HCT116 (cell line): ENCODE measurements at regions not wholly inside any gene's neighbourhood (a gene's known extent, or its start where the extent isn't known, plus 50 kb on each side); places are given as distances from the start of the nearest gene placed in this dataset.

Experiments used
- ATAC-seq: fragments of 200-7000 bp; cut with Tn5 transposase; 2 replicates; pipeline ENCODE4 v1.9.1; 2020; ENCODE audit warnings: mild to moderate bottlenecking, moderate library complexity
- BruUV-seq: library from RNA; stranded (reverse); fragments of 400-500 nt; replicated peaks from 2 replicates; lab custom pipeline; 2021; lab: Mats Ljungman, UMichigan
- CTCF ChIA-PET: fragments of 300-600 bp; sonication (Branson Sonifier 250); formaldehyde crosslinking; loops from one replicate; lab custom pipeline; 2021; ENCODE audit warnings: antibody characterized with exemption; lab: Charles Lee
- POLR2A ChIA-PET: fragments of 300-600, 350-600 bp; sonication (Branson Sonifier 250); formaldehyde crosslinking; loops from one replicate; lab custom pipeline; 2021; ENCODE audit warnings: antibody characterized with exemption; lab: Charles Lee
- RAD21 ChIA-PET, 2 experiments: fragments of 300-600 bp; sonication (Branson Sonifier 250); formaldehyde crosslinking; loops; one replicate each; lab custom pipeline; 2023; ENCODE audit warnings: low total read pairs in 2 of 2; ENCODE audit not compliant: uncharacterized antibody in 2 of 2, unreplicated experiment in 2 of 2, low non-redundant PET in 1 of 2; lab: Charles Lee
- DNase-seq: peaks from one replicate; pipeline ENCODE4 v3.0.0-alpha.2; 2010; ENCODE audit warnings: low read depth, low spot score
- H2AFZ ChIP-seq: fragments of 200-600 bp; shearing (Covaris generic), sonication (generic); 2 replicates; pipeline ENCODE4 v1.6.1; 2017; ENCODE audit warnings: low read depth, mixed run types, mixed read lengths, antibody characterized with exemption, low read length; ENCODE audit not compliant: poor library complexity, severe bottlenecking
- H3K27ac ChIP-seq: 2 replicates; pipeline ENCODE4 v1.5.1; 2012; ENCODE audit warnings: low read depth, low read length
- H3K27me3 ChIP-seq: fragments of 200-600 bp; sonication (generic); 2 replicates; pipeline ENCODE4 v1.6.1; 2016; ENCODE audit warnings: mixed run types, low read length, mixed read lengths; ENCODE audit not compliant: insufficient read depth
- H3K36me3 ChIP-seq, 2 experiments: fragments of 200-500 bp in 1 of 2; fragments of 200-600 bp in 1 of 2; sonication (Bioruptor generic) in 1 of 2; sonication (generic) in 1 of 2; 2 replicates each; pipeline versions ENCODE4 v1.5.1 to v1.6.1; 2014 to 2016; ENCODE audit warnings: low read length in 2 of 2, inconsistent platforms in 1 of 2, mixed read lengths in 1 of 2, mixed run types in 1 of 2; ENCODE audit not compliant: insufficient read depth in 2 of 2, control insufficient read depth in 1 of 2
- H3K4me1 ChIP-seq, 2 experiments: fragments of 200-600 bp in 1 of 2; sonication (generic) in 1 of 2; 2 replicates each; pipeline versions ENCODE4 v1.5.1 to v1.6.1; 2012 to 2017; ENCODE audit warnings: low read length in 2 of 2, inconsistent platforms in 1 of 2, mild to moderate bottlenecking in 1 of 2, mixed read lengths in 1 of 2, mixed run types in 1 of 2, moderate library complexity in 1 of 2; ENCODE audit not compliant: insufficient read depth in 2 of 2, control insufficient read depth in 1 of 2
- H3K4me2 ChIP-seq: fragments of 200-600 bp; sonication (generic); 2 replicates; pipeline ENCODE4 v1.6.1; 2017; ENCODE audit warnings: mixed run types, low read length, mixed read lengths
- H3K4me3 ChIP-seq, 2 experiments: fragments of 200-600 bp in 1 of 2; sonication (generic) in 1 of 2; replicated peaks in 1 of 2; 2 replicates each; pipeline ENCODE4 v1.5.1; 2011 to 2016; ENCODE audit warnings: low read length in 2 of 2, control low read depth in 1 of 2, low read depth in 1 of 2, mild to moderate bottlenecking in 1 of 2, mixed read lengths in 1 of 2, mixed run types in 1 of 2
- H3K79me2 ChIP-seq: fragments of 200-600 bp; sonication (generic); 2 replicates; pipeline ENCODE4 v1.6.1; 2017; ENCODE audit warnings: mild to moderate bottlenecking, mixed run types, low read length, moderate library complexity, mixed read lengths; ENCODE audit not compliant: insufficient read depth
- H3K9ac ChIP-seq: fragments of 200-600 bp; sonication (generic); 2 replicates; pipeline ENCODE4 v1.6.1; 2016; ENCODE audit warnings: low read length, mixed read lengths
- H3K9me2 ChIP-seq: fragments of 200-600 bp; sonication (generic), shearing (Covaris generic); 2 replicates; pipeline ENCODE4 v1.6.1; 2017; ENCODE audit warnings: mixed run types, mild to moderate bottlenecking, moderate library complexity; ENCODE audit not compliant: insufficient read depth
- H3K9me3 ChIP-seq, 2 experiments: fragments of 200-500 bp in 1 of 2; fragments of 200-600 bp in 1 of 2; sonication (Bioruptor generic) in 1 of 2; sonication (generic) in 1 of 2; 2 replicates each; pipeline ENCODE4 v1.6.1; 2014 to 2017; ENCODE audit warnings: low read length in 2 of 2, mixed read lengths in 2 of 2, inconsistent platforms in 1 of 2, low read depth in 1 of 2, mild to moderate bottlenecking in 1 of 2, mixed run types in 1 of 2, moderate library complexity in 1 of 2; ENCODE audit not compliant: control insufficient read depth in 1 of 2, insufficient read depth in 1 of 2
- H4K20me1 ChIP-seq: fragments of 200-600 bp; sonication (generic), shearing (Covaris generic); 2 replicates; pipeline ENCODE4 v1.6.1; 2017; ENCODE audit warnings: mixed run types, mild to moderate bottlenecking, moderate library complexity; ENCODE audit not compliant: insufficient read depth
- CBX3 ChIP-seq: IDR thresholded peaks from 2 replicates; pipeline ENCODE4 v1.6.1; 2012; ENCODE audit warnings: low read depth
- CEBPB ChIP-seq: IDR thresholded peaks from 2 replicates; pipeline ENCODE4 v1.6.1; 2012; ENCODE audit warnings: low read depth
- EGR1 ChIP-seq: IDR thresholded peaks from 2 replicates; pipeline ENCODE4 v1.6.1; 2012; ENCODE audit warnings: low read depth
- EZH2 ChIP-seq: fragments of 200-600 bp; sonication (generic); IDR thresholded peaks from 2 replicates; pipeline ENCODE4 v1.6.1; 2017; ENCODE audit warnings: antibody characterized with exemption, mixed run types
- FOSL1 ChIP-seq: IDR thresholded peaks from 2 replicates; pipeline ENCODE4 v1.6.1; 2012; ENCODE audit warnings: low read depth
- POLR2A ChIP-seq: IDR thresholded peaks from 2 replicates; pipeline ENCODE4 v1.7.0; 2011; ENCODE audit warnings: borderline replicate concordance; ENCODE audit not compliant: insufficient read depth, insufficient read length; ENCODE audit errors: extremely low read depth
- POLR2AphosphoS5 ChIP-seq: IDR thresholded peaks from 2 replicates; pipeline ENCODE4 v1.6.1; 2011; ENCODE audit warnings: mild to moderate bottlenecking, low read depth, low read length, moderate library complexity
- RAD21 ChIP-seq: IDR thresholded peaks from 2 replicates; pipeline ENCODE4 v1.6.1; 2012; ENCODE audit warnings: low read depth, mild to moderate bottlenecking
- SIN3A ChIP-seq: IDR thresholded peaks from 2 replicates; pipeline ENCODE4 v1.6.1; 2012; ENCODE audit warnings: low read depth
- SP1 ChIP-seq: IDR thresholded peaks from 2 replicates; pipeline ENCODE4 v1.6.1; 2012; ENCODE audit warnings: low read depth
- SRF ChIP-seq: IDR thresholded peaks from 2 replicates; pipeline ENCODE4 v1.6.1; 2012; ENCODE audit warnings: low read depth
- TCF7L2 ChIP-seq: IDR thresholded peaks from 2 replicates; pipeline ENCODE4 v1.7.0; 2011; ENCODE audit warnings: borderline replicate concordance, inconsistent platforms; ENCODE audit not compliant: insufficient read depth, insufficient read length; ENCODE audit errors: extremely low read depth
- YY1 ChIP-seq: IDR thresholded peaks from 2 replicates; pipeline ENCODE4 v1.6.1; 2011; ENCODE audit warnings: low read length, low read depth, moderate library complexity, mild to moderate bottlenecking; ENCODE audit not compliant: insufficient replicate concordance; ENCODE audit errors: extremely low read depth
- ZFX ChIP-seq: fragments of 450-650 bp; IDR thresholded peaks from 2 replicates; pipeline ENCODE4 v1.6.1; 2017
- intact Hi-C: fragments of 100-400 bp; cut with micrococcal nuclease; formaldehyde crosslinking; loops from 2 replicates; pipeline ENCODE4 v1.10.0; 2022
- TF ChIP-seq, protein P1 (sequence below): IDR thresholded peaks from 2 replicates; pipeline ENCODE4 v1.6.1; 2012; ENCODE audit warnings: low read depth
- TF ChIP-seq, protein P2 (sequence below), 3 experiments: fragments of 200-600 bp in 1 of 3; sonication (generic) in 1 of 3; IDR thresholded peaks in 2 of 3; conservative IDR thresholded peaks in 1 of 3; 2 replicates each; pipeline ENCODE4 v1.5.1; 2012 to 2017; ENCODE audit warnings: low read depth in 2 of 3, low read length in 2 of 3, antibody characterized with exemption in 1 of 3, borderline replicate concordance in 1 of 3, control low read depth in 1 of 3, mild to moderate bottlenecking in 1 of 3, mixed read lengths in 1 of 3, mixed run types in 1 of 3, moderate library complexity in 1 of 3; ENCODE audit not compliant: insufficient read depth in 1 of 3
- TF ChIP-seq, protein P3 (sequence below): IDR thresholded peaks from 2 replicates; pipeline ENCODE4 v1.6.1; 2012
- TF ChIP-seq, protein P4 (sequence below): IDR thresholded peaks from 2 replicates; pipeline ENCODE4 v1.6.1; 2011; ENCODE audit warnings: mild to moderate bottlenecking, low read length, moderate library complexity; ENCODE audit not compliant: insufficient replicate concordance; ENCODE audit errors: extremely low read depth

DNA sequence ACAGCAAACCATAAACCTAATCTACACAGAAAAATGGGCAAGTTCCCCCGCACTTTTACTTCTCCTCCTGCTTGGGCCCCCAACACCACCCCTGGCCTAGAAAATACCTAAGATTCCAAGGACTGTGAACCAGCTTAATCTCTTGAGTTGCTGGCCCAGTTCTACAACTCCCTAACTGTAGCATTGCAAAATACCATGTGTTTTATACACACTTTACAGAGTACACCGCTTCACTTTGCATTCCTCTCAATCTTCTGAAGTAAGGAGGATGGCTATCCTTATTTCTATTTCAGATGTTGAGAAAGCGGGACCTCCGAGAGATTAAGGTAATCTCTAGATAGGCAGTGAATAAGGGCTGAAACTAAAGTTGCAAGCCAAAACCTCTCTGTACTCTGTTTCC, 408.3 kb upstream of the NR5A2 start:
- no peak overlapping the region for H3K4me2 ChIP-seq

More for the DNA sequence above, 408.3 kb upstream of the NR5A2 start:
- BruUV-seq: no TSS peak
- H3K27me3 ChIP-seq: no peaks in the 10 kb centered on the region
- no peak overlapping the region for H2AFZ ChIP-seq
- intact Hi-C loops: no loop called here
- H3K27ac ChIP-seq: no peak overlapping the region
- H3K36me3 ChIP-seq: no peaks in the 10 kb centered on the region
- no peaks in the 10 kb centered on the region for H3K4me1 ChIP-seq
- RAD21 ChIA-PET: no interaction called here
- POLR2A ChIA-PET: no interaction called here
- no peak overlapping the region for H3K9ac ChIP-seq
- H4K20me1 ChIP-seq: no peaks in the 10 kb centered on the region
- DNase-seq (no peak), ATAC-seq (no peak)
- no peak overlapping the region for H3K4me3 ChIP-seq
- no peaks in the 10 kb centered on the region for H3K9me3 ChIP-seq
- TF ChIP-seq, protein P1, sequence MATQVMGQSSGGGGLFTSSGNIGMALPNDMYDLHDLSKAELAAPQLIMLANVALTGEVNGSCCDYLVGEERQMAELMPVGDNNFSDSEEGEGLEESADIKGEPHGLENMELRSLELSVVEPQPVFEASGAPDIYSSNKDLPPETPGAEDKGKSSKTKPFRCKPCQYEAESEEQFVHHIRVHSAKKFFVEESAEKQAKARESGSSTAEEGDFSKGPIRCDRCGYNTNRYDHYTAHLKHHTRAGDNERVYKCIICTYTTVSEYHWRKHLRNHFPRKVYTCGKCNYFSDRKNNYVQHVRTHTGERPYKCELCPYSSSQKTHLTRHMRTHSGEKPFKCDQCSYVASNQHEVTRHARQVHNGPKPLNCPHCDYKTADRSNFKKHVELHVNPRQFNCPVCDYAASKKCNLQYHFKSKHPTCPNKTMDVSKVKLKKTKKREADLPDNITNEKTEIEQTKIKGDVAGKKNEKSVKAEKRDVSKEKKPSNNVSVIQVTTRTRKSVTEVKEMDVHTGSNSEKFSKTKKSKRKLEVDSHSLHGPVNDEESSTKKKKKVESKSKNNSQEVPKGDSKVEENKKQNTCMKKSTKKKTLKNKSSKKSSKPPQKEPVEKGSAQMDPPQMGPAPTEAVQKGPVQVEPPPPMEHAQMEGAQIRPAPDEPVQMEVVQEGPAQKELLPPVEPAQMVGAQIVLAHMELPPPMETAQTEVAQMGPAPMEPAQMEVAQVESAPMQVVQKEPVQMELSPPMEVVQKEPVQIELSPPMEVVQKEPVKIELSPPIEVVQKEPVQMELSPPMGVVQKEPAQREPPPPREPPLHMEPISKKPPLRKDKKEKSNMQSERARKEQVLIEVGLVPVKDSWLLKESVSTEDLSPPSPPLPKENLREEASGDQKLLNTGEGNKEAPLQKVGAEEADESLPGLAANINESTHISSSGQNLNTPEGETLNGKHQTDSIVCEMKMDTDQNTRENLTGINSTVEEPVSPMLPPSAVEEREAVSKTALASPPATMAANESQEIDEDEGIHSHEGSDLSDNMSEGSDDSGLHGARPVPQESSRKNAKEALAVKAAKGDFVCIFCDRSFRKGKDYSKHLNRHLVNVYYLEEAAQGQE: no peak
- TF ChIP-seq TCF7L2: no peak
- no peak for TF ChIP-seq RAD21
- no peak for TF ChIP-seq CBX3
- no peak for TF ChIP-seq CEBPB
- no peak for TF ChIP-seq EGR1
- TF ChIP-seq, protein P2, sequence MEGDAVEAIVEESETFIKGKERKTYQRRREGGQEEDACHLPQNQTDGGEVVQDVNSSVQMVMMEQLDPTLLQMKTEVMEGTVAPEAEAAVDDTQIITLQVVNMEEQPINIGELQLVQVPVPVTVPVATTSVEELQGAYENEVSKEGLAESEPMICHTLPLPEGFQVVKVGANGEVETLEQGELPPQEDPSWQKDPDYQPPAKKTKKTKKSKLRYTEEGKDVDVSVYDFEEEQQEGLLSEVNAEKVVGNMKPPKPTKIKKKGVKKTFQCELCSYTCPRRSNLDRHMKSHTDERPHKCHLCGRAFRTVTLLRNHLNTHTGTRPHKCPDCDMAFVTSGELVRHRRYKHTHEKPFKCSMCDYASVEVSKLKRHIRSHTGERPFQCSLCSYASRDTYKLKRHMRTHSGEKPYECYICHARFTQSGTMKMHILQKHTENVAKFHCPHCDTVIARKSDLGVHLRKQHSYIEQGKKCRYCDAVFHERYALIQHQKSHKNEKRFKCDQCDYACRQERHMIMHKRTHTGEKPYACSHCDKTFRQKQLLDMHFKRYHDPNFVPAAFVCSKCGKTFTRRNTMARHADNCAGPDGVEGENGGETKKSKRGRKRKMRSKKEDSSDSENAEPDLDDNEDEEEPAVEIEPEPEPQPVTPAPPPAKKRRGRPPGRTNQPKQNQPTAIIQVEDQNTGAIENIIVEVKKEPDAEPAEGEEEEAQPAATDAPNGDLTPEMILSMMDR (IDR thresholded peaks at IDR 0.05 in 2 of 3, conservative IDR thresholded peaks at IDR 0.05 in 1 of 3; ENCODE audit: borderline replicate concordance in 1 of 3, insufficient read depth in 1 of 3, low read depth in 2 of 3, low read length in 2 of 3): no peak
- TF ChIP-seq, protein P3, sequence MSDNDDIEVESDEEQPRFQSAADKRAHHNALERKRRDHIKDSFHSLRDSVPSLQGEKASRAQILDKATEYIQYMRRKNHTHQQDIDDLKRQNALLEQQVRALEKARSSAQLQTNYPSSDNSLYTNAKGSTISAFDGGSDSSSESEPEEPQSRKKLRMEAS: no peak
- TF ChIP-seq POLR2AphosphoS5: no peak
- no peak for TF ChIP-seq SIN3A
- no peak for TF ChIP-seq SRF
- TF ChIP-seq ZFX: no peak
- no peak for TF ChIP-seq POLR2A
- no peak for TF ChIP-seq EZH2
- TF ChIP-seq FOSL1: no peak
- no peak for TF ChIP-seq SP1
- TF ChIP-seq, protein P4, sequence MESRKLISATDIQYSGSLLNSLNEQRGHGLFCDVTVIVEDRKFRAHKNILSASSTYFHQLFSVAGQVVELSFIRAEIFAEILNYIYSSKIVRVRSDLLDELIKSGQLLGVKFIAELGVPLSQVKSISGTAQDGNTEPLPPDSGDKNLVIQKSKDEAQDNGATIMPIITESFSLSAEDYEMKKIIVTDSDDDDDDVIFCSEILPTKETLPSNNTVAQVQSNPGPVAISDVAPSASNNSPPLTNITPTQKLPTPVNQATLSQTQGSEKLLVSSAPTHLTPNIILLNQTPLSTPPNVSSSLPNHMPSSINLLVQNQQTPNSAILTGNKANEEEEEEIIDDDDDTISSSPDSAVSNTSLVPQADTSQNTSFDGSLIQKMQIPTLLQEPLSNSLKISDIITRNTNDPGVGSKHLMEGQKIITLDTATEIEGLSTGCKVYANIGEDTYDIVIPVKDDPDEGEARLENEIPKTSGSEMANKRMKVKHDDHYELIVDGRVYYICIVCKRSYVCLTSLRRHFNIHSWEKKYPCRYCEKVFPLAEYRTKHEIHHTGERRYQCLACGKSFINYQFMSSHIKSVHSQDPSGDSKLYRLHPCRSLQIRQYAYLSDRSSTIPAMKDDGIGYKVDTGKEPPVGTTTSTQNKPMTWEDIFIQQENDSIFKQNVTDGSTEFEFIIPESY: no peak
- TF ChIP-seq YY1: no peak
- H3K79me2 ChIP-seq: no peaks in the 10 kb centered on the region
- no peaks in the 10 kb centered on the region for H3K9me2 ChIP-seq
- CTCF ChIA-PET: no interaction called here
